B cell (primary cell): ENCODE measurements at regions not wholly inside any gene's neighbourhood (a gene's known extent, or its start where the extent isn't known, plus 50 kb on each side); places are given as distances from the start of the nearest gene placed in this dataset.

Source experiments
- ATAC-seq: fragments of 200-7000 bp; cut with Tn5 transposase; one replicate; pipeline ENCODE4 v1.10.0; 2021; ENCODE audit warnings: low read depth, mild to moderate bottlenecking, moderate number of reproducible peaks, moderate library complexity
- CTCF ChIA-PET: fragments of 350-600 bp; sonication (Branson Sonifier 250); formaldehyde crosslinking; loops from one replicate; lab custom pipeline; 2021; ENCODE audit warnings: antibody characterized with exemption, inconsistent platforms; lab: Charles Lee
- POLR2A ChIA-PET: fragments of 350-600 bp; sonication (Branson Sonifier 250); formaldehyde crosslinking; loops from one replicate; lab custom pipeline; 2021; ENCODE audit warnings: antibody characterized with exemption; lab: Charles Lee
- DNase-seq: peaks from one replicate; pipeline ENCODE4 v3.0.0; 2013
- H2AFZ ChIP-seq: 2 replicates; pipeline ENCODE4 v1.6.1; 2012; ENCODE audit warnings: mild to moderate bottlenecking, low read depth, low read length; ENCODE audit not compliant: insufficient read depth, poor library complexity, severe bottlenecking
- H3K27ac ChIP-seq, 2 donors: 1 replicate in 1 of 2; 2 replicates in 1 of 2; pipeline ENCODE4 v1.5.1; 2012 to 2013; ENCODE audit warnings: low read length in 2 of 2, mild to moderate bottlenecking in 2 of 2, moderate library complexity in 1 of 2
- H3K27me3 ChIP-seq, 4 experiments: fragments of 200-600 bp in 1 of 4; sonication (generic) in 1 of 4; replicated peaks in 1 of 4; 1 replicate in 2 of 4; 2 replicates in 2 of 4; pipeline versions ENCODE4 v1.6.1 to v1.7.0; 2013 to 2016; ENCODE audit warnings: low read length in 3 of 4, mild to moderate bottlenecking in 2 of 4, mixed read lengths in 1 of 4, moderate library complexity in 1 of 4; ENCODE audit not compliant: insufficient read depth in 4 of 4, control insufficient read depth in 3 of 4; ENCODE audit errors: control extremely low read depth in 1 of 4
- H3K36me3 ChIP-seq, 2 experiments: replicated peaks in 1 of 2; 1 replicate in 1 of 2; 2 replicates in 1 of 2; pipeline versions ENCODE4 v1.6.1 to v1.7.1; 2013; ENCODE audit warnings: low read length in 1 of 2; ENCODE audit not compliant: insufficient read depth in 2 of 2, control insufficient read depth in 1 of 2; ENCODE audit errors: control extremely low read depth in 1 of 2, extremely low read depth in 1 of 2
- H3K4me1 ChIP-seq, 2 donors: fragments of 200-600 bp in 1 of 2; sonication (generic) in 1 of 2; 1 replicate in 1 of 2; 2 replicates in 1 of 2; pipeline versions ENCODE4 v1.5.1 to v1.6.1; 2013 to 2017; ENCODE audit warnings: low read length in 2 of 2; ENCODE audit not compliant: control insufficient read depth in 2 of 2, insufficient read depth in 2 of 2
- H3K4me2 ChIP-seq: replicated peaks from 2 replicates; pipeline ENCODE3; 2012; ENCODE audit warnings: mild to moderate bottlenecking, low read depth, low read length; ENCODE audit not compliant: poor library complexity, severe bottlenecking
- H3K4me3 ChIP-seq, 5 experiments: fragments of 200-600 bp in 1 of 5; sonication (generic) in 1 of 5; 1 replicate in 3 of 5; 2 replicates in 2 of 5; pipeline versions ENCODE4 v1.5.1 to v1.7.0; 2011 to 2016; ENCODE audit warnings: low read length in 4 of 5, mild to moderate bottlenecking in 4 of 5, low read depth in 2 of 5, control low read depth in 1 of 5, moderate library complexity in 1 of 5; ENCODE audit not compliant: insufficient read depth in 1 of 5; ENCODE audit errors: control extremely low read depth in 1 of 5, extremely low read depth in 1 of 5
- H3K79me2 ChIP-seq: fragments of 200-600 bp; sonication (generic); one replicate; pipeline ENCODE4 v1.6.0; 2016; ENCODE audit warnings: low read length; ENCODE audit not compliant: control insufficient read depth, insufficient read depth
- H3K9ac ChIP-seq: fragments of 200-600 bp; sonication (generic); 2 replicates; pipeline ENCODE4 v1.6.1; 2017; ENCODE audit warnings: mild to moderate bottlenecking, low read length, moderate library complexity
- H3K9me3 ChIP-seq, 3 donors: one replicate each; pipeline versions ENCODE4 v1.6.1 to v1.7.1; 2013; ENCODE audit warnings: low read length in 2 of 3; ENCODE audit not compliant: control insufficient read depth in 2 of 3, insufficient read depth in 1 of 3; ENCODE audit errors: control extremely low read depth in 1 of 3
- H4K20me1 ChIP-seq: 2 replicates; pipeline ENCODE4 v1.6.0; 2012; ENCODE audit warnings: mild to moderate bottlenecking, low read length; ENCODE audit not compliant: insufficient read depth, control insufficient read depth, poor library complexity, severe bottlenecking
- H3K27ac Mint-ChIP-seq: one replicate; pipeline ENCODE4 v1.8.0; 2021; ENCODE audit warnings: mixed read lengths
- H3K27me3 Mint-ChIP-seq: one replicate; pipeline ENCODE4 v1.8.0; 2021; ENCODE audit warnings: mixed read lengths
- H3K4me1 Mint-ChIP-seq: one replicate; pipeline ENCODE4 v1.8.0; 2021; ENCODE audit warnings: mixed read lengths
- H3K4me3 Mint-ChIP-seq: one replicate; pipeline ENCODE4 v1.8.0; 2021; ENCODE audit warnings: mixed read lengths
- H3K9me3 Mint-ChIP-seq: one replicate; pipeline ENCODE4 v1.8.0; 2022; ENCODE audit warnings: mixed read lengths; ENCODE audit not compliant: insufficient read depth
- EZH2 ChIP-seq: IDR thresholded peaks from 2 replicates; pipeline ENCODE4 v1.6.1; 2012; ENCODE audit warnings: borderline replicate concordance, low read depth, mild to moderate bottlenecking, moderate library complexity, low read length; ENCODE audit not compliant: insufficient read depth, poor library complexity, severe bottlenecking
- WGBS: methylation state at CpG from one replicate; pipeline ENCODE4 v1.1.5; 2013; ENCODE audit warnings: missing lambda C conversion rate; ENCODE audit not compliant: insufficient coverage; 5-methylcytosine and 5-hydroxymethylcytosine counted together
- intact Hi-C: fragments of 100-400 bp; cut with micrococcal nuclease; formaldehyde crosslinking; loops from one replicate; pipeline ENCODE4 v1.10.0; 2022
- TF ChIP-seq, protein P1 (sequence below): fragments of 200-600 bp; IDR thresholded peaks from one replicate; pipeline ENCODE4 v1.8.0; 2022; ENCODE audit warnings: antibody characterized with exemption, mild to moderate bottlenecking

DNA sequence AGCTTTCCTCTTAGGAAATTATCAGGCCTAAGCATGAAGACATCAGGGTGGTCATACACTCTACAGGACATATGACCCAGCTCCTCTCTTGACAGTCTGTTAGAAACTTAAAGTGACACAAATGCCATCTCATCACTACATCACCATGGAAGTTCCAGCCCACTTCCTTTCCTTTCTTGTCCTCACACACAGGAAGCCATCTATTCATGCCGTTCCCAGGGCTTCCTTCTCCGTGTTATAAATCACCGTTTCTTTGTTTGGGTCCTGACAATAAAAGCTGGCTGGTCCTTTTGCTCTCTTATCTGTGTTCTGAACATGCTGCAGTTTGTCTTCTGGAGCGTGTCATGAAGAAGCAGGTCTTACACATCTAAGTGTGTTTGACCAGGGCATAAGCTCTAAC lies 692.1 kb upstream of the CELF4 start:
- no peak overlapping the region for H3K4me2 ChIP-seq
- TF ChIP-seq, protein P1, sequence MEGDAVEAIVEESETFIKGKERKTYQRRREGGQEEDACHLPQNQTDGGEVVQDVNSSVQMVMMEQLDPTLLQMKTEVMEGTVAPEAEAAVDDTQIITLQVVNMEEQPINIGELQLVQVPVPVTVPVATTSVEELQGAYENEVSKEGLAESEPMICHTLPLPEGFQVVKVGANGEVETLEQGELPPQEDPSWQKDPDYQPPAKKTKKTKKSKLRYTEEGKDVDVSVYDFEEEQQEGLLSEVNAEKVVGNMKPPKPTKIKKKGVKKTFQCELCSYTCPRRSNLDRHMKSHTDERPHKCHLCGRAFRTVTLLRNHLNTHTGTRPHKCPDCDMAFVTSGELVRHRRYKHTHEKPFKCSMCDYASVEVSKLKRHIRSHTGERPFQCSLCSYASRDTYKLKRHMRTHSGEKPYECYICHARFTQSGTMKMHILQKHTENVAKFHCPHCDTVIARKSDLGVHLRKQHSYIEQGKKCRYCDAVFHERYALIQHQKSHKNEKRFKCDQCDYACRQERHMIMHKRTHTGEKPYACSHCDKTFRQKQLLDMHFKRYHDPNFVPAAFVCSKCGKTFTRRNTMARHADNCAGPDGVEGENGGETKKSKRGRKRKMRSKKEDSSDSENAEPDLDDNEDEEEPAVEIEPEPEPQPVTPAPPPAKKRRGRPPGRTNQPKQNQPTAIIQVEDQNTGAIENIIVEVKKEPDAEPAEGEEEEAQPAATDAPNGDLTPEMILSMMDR = no peak
- no peak for TF ChIP-seq EZH2
- no peak overlapping the region for H2AFZ ChIP-seq
- no peaks in the 10 kb centered on the region for H4K20me1 ChIP-seq
- DNase-seq = no peak
- intact Hi-C loops = no loop called here
- H3K9ac ChIP-seq = no peak overlapping the region
- Mint-ChIP-seq H3K27me3 (no peaks in the 10 kb centered on the region), H3K9me3 (peaks cover 5% of the 10 kb centered on the region), H3K27ac (no peak overlapping the region), H3K4me3 (no peak overlapping the region), H3K4me1 (no peaks in the 10 kb centered on the region)
- ChIA-PET POLR2A (no interaction called here), CTCF (no interaction called here)
- no peak for ATAC-seq
- H3K27me3 ChIP-seq = no peaks in the 10 kb centered on the region
- no peaks in the 10 kb centered on the region for H3K79me2 ChIP-seq
- WGBS = 11% methylated on average over 4 of the region's 4 CpGs
- no peak overlapping the region for H3K4me3 ChIP-seq
- no peaks in the 10 kb centered on the region for H3K36me3 ChIP-seq
- no peaks in the 10 kb centered on the region for H3K9me3 ChIP-seq
- no peak overlapping the region for H3K27ac ChIP-seq
- H3K4me1 ChIP-seq = no peaks in the 10 kb centered on the region

GRCh38 chr18:38256366-38256765 lies 690.8 kb upstream of the CELF4 start:
- Histone ChIP-seq H3K9me3 (no peaks in the 10 kb centered on the region), H3K4me2 (no peak overlapping the region), H4K20me1 (no peaks in the 10 kb centered on the region), H3K4me3 (no peak overlapping the region), H3K27me3 (no peaks in the 10 kb centered on the region), H3K79me2 (no peaks in the 10 kb centered on the region), H2AFZ (no peak overlapping the region), H3K36me3 (no peaks in the 10 kb centered on the region), H3K9ac (no peak overlapping the region), H3K4me1 (no peaks in the 10 kb centered on the region), H3K27ac (no peak overlapping the region)
- Mint-ChIP-seq H3K27me3 (no peaks in the 10 kb centered on the region), H3K4me1 (no peaks in the 10 kb centered on the region), H3K4me3 (no peak overlapping the region), H3K9me3 (peaks cover 5% of the 10 kb centered on the region), H3K27ac (no peak overlapping the region)
- ATAC-seq (no peak), DNase-seq (no peak)
- POLR2A ChIA-PET = no interaction called here
- no peak for TF ChIP-seq EZH2
- TF ChIP-seq, protein P1 = no peak
- intact Hi-C loops = no loop called here
- no CpG with 5 or more reads among the region's 2 CpGs for WGBS
- CTCF ChIA-PET = no interaction called here
